ENCODE measurements at regions not wholly inside any gene's neighbourhood (a gene's known extent, or its start where the extent isn't known, plus 50 kb on each side); places are given as distances from the start of the nearest gene placed in this dataset.
"Not testable (repeated sequence)": the region's sequence is repeated elsewhere in the genome, so short reads cannot be mapped to it uniquely, and the experiment has no call there.

DNA sequence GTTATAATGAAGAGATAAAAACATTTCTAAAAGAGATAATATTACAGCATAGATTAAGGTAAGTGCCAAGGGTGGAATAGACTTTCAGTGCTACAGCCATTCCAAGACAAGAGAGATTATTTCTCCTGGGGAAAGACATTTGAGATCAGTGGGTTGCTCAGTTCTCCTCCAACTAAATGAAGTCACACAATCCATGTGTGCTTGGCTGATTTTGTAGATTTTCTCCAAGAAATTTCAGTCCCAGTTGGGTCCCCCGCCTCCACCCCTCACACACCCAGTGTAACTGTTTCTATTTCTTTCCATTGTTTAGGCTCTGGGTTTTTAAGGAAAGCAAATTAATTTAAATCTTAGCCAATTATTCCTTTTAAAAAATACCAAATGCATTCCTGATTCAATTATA is 50.5 kb upstream of the KIF2A start:
- H3K9me3 ChIP-seq; H3K4me2 ChIP-seq; ATAC-seq; H3K4me1 ChIP-seq; DNase-seq (ENCODE audit: low read depth in 1 of 2, low spot score in 1 of 2); CTCF ChIA-PET; POLR2A ChIA-PET; H3K4me3 ChIP-seq; H3K27ac ChIP-seq; FAIRE-seq: not testable (repeated sequence)
- 81% methylated on average over 1 of the region's 1 CpG for WGBS (ENCODE audit: missing lambda C conversion rate)

- Histone ChIP-seq H3K4me2 (no peak overlapping the region), H3K4me1 (no peaks in the 10 kb centered on the region), H3K4me3 (no peak overlapping the region), H3K27ac (no peak overlapping the region), H3K9me3 (no peaks in the 10 kb centered on the region)
- DNase-seq (ENCODE audit: low read depth in 1 of 2, low spot score in 1 of 2) (no peak), FAIRE-seq (no peak), ATAC-seq (no peak)
- CTCF ChIA-PET: no interaction called here
- 48% methylated on average over 8 of the region's 8 CpGs for WGBS (ENCODE audit: missing lambda C conversion rate)
- TF ChIP-seq ZSCAN20 (CRISPR knock-in tag; IDR thresholded peaks at IDR 0.05) (no peak), MAZ (IDR thresholded peaks at IDR 0.05; ENCODE audit: borderline replicate concordance, low read depth, low read length) (no peak), E2F6 (IDR thresholded peaks at IDR 0.05; ENCODE audit: borderline replicate concordance, low read depth) (no peak), CEBPB (IDR thresholded peaks at IDR 0.05) (no peak), RNF2 (IDR thresholded peaks at IDR 0.05; ENCODE audit: borderline replicate concordance, low read depth) (no peak), HOXA7 (CRISPR knock-in tag; IDR thresholded peaks at IDR 0.05) (no peak)
- TF ChIP-seq, protein P1, sequence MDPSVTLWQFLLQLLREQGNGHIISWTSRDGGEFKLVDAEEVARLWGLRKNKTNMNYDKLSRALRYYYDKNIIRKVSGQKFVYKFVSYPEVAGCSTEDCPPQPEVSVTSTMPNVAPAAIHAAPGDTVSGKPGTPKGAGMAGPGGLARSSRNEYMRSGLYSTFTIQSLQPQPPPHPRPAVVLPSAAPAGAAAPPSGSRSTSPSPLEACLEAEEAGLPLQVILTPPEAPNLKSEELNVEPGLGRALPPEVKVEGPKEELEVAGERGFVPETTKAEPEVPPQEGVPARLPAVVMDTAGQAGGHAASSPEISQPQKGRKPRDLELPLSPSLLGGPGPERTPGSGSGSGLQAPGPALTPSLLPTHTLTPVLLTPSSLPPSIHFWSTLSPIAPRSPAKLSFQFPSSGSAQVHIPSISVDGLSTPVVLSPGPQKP (IDR thresholded peaks at IDR 0.05; ENCODE audit: low read depth, low read length): no peak
- POLR2A ChIA-PET: no interaction called here
Observed at GRCh38 chr5:62256161-62257019, 49.6 kb upstream of the KIF2A start.

Small RNA genes lying in the stretch of these regions (small RNA-seq; reads per million reads assigned to genes)
- gene RN7SKP157 (0 reads per million in 6 experiments), gene RNU6-913P (0 to 74.3 (median 0) reads per million in 6 experiments)
